Suprapubic skin (tissue), 3 donors: ENCODE measurements at regions not wholly inside any gene's neighbourhood (a gene's known extent, or its start where the extent isn't known, plus 50 kb on each side); places are given as distances from the start of the nearest gene placed in this dataset.

Experiments
- EP300 ChIP-seq: sonication (generic); formaldehyde crosslinking; IDR thresholded peaks from one replicate; pipeline ENCODE4 v1.6.1; 2017; ENCODE audit warnings: antibody characterized with exemption
- TF ChIP-seq, protein P1 (sequence below), 2 donors: fragments of 200-600 bp in 1 of 2; fragments of 450-650 bp in 1 of 2; sonication (generic) in 1 of 2; IDR thresholded peaks; one replicate each; pipeline ENCODE4 v1.5.1; 2016 to 2019; ENCODE audit warnings: antibody characterized with exemption in 2 of 2, mild to moderate bottlenecking in 1 of 2, moderate library complexity in 1 of 2

DNA sequence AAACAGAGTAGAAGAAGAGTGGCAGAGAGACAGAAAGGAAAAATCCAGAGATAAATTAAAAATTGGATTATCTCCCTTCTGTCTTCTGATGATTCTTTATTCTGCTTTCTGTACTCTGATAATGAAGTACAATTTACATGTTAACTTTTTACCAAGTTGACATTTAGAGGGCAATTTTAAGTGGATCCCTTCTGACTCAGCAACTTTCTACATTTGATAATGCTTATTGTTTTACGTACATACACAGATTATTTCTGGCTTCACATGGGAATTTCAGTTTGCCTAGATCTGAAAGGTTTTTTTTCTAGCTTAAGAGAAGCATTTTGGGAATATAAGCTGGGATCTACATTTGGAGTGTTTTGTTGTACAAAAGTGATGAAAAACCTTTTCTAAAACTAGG lies 491.3 kb downstream of the OTOL1 start:
- TF ChIP-seq, protein P1, sequence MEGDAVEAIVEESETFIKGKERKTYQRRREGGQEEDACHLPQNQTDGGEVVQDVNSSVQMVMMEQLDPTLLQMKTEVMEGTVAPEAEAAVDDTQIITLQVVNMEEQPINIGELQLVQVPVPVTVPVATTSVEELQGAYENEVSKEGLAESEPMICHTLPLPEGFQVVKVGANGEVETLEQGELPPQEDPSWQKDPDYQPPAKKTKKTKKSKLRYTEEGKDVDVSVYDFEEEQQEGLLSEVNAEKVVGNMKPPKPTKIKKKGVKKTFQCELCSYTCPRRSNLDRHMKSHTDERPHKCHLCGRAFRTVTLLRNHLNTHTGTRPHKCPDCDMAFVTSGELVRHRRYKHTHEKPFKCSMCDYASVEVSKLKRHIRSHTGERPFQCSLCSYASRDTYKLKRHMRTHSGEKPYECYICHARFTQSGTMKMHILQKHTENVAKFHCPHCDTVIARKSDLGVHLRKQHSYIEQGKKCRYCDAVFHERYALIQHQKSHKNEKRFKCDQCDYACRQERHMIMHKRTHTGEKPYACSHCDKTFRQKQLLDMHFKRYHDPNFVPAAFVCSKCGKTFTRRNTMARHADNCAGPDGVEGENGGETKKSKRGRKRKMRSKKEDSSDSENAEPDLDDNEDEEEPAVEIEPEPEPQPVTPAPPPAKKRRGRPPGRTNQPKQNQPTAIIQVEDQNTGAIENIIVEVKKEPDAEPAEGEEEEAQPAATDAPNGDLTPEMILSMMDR (IDR thresholded peaks at IDR 0.05), result no peak
- TF ChIP-seq EP300, result no peak
